SK-N-SH treated with all-trans-retinoic acid at 6 μM for 48 hours (cell line): ENCODE measurements at regions not wholly inside any gene's neighbourhood (a gene's known extent, or its start where the extent isn't known, plus 50 kb on each side); places are given as distances from the start of the nearest gene placed in this dataset.

Source experiments
- BACH2 ChIP-seq: fragments of 250-450 bp; sonication (Bioruptor Pico); IDR thresholded peaks from 2 replicates; pipeline ENCODE4 v1.9.0; 2021; ENCODE audit warnings: mild to moderate bottlenecking, borderline replicate concordance
- ESRRG ChIP-seq: fragments of 250-450 bp; sonication (Bioruptor Pico); IDR thresholded peaks from 2 replicates; pipeline ENCODE4 v1.6.1; 2021; ENCODE audit warnings: mild to moderate bottlenecking
- PPARA ChIP-seq: fragments of 250-450 bp; sonication (Bioruptor Pico); IDR thresholded peaks from 2 replicates; pipeline ENCODE4 v1.5.0; 2020; ENCODE audit warnings: mild to moderate bottlenecking, borderline replicate concordance
- TOX ChIP-seq: fragments of 250-450 bp; sonication (Bioruptor Pico); IDR thresholded peaks from 2 replicates; pipeline ENCODE4 v1.8.0; 2021; ENCODE audit warnings: mild to moderate bottlenecking, moderate library complexity, borderline replicate concordance
- ZC3H10 ChIP-seq: fragments of 250-450 bp; sonication (Bioruptor Pico); IDR thresholded peaks from 2 replicates; pipeline ENCODE4 v1.5.1; 2021; ENCODE audit warnings: mild to moderate bottlenecking, moderate library complexity
- TF ChIP-seq, protein P1 (sequence below): fragments of 250-450 bp; sonication (Bioruptor Pico); IDR thresholded peaks from 2 replicates; pipeline ENCODE4 v1.5.0; 2020; ENCODE audit warnings: mild to moderate bottlenecking, moderate library complexity

DNA sequence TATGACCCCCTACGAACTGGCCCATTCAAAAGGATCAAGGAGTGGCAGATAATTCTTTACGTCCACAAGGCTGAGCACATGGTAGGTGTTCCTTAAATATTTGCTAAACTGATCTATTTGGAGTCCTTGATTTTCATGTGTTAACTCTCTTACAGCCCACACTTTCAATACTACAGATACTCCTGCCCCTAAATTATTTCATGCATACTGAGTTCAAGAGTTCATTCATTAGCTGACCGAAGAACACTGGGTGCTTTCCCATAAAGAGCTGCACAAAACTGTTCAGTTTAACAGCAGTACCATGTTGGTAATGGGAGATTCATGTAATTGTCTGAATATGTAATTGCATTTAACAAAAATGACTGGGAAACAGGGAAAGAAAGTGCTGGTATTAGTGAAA is 170.5 kb upstream of the ADO start:
- no peak for TF ChIP-seq ESRRG (CRISPR knock-in tag)
- no peak for TF ChIP-seq PPARA (CRISPR knock-in tag)
- no peak for TF ChIP-seq TOX (CRISPR knock-in tag)
- no peak for TF ChIP-seq ZC3H10
- TF ChIP-seq, protein P1, sequence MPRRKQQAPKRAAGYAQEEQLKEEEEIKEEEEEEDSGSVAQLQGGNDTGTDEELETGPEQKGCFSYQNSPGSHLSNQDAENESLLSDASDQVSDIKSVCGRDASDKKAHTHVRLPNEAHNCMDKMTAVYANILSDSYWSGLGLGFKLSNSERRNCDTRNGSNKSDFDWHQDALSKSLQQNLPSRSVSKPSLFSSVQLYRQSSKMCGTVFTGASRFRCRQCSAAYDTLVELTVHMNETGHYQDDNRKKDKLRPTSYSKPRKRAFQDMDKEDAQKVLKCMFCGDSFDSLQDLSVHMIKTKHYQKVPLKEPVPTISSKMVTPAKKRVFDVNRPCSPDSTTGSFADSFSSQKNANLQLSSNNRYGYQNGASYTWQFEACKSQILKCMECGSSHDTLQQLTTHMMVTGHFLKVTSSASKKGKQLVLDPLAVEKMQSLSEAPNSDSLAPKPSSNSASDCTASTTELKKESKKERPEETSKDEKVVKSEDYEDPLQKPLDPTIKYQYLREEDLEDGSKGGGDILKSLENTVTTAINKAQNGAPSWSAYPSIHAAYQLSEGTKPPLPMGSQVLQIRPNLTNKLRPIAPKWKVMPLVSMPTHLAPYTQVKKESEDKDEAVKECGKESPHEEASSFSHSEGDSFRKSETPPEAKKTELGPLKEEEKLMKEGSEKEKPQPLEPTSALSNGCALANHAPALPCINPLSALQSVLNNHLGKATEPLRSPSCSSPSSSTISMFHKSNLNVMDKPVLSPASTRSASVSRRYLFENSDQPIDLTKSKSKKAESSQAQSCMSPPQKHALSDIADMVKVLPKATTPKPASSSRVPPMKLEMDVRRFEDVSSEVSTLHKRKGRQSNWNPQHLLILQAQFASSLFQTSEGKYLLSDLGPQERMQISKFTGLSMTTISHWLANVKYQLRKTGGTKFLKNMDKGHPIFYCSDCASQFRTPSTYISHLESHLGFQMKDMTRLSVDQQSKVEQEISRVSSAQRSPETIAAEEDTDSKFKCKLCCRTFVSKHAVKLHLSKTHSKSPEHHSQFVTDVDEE (CRISPR knock-in tag), result no peak
- TF ChIP-seq BACH2 (CRISPR knock-in tag), result no peak
